Breast epithelium (tissue), 4 donors: ENCODE measurements at regions not wholly inside any gene's neighbourhood (a gene's known extent, or its start where the extent isn't known, plus 50 kb on each side); places are given as distances from the start of the nearest gene placed in this dataset.
"Not testable (repeated sequence)": the region's sequence is repeated elsewhere in the genome, so short reads cannot be mapped to it uniquely, and the experiment has no call there.

ENCODE experiments used
- DNase-seq, 2 donors: peaks; one replicate each; pipeline ENCODE4 v3.0.0-alpha.2; 2019; ENCODE audit warnings: low spot score in 2 of 2
- H3K27ac ChIP-seq, 2 donors: fragments of 200-600 bp; sonication (generic) in 1 of 2; one replicate each; pipeline ENCODE4 v1.5.1; 2016 to 2019; ENCODE audit warnings: mild to moderate bottlenecking in 1 of 2
- H3K27me3 ChIP-seq, 2 donors: fragments of 200-600 bp; sonication (generic) in 1 of 2; one replicate each; pipeline versions ENCODE4 v1.5.1 to v1.6.0; 2017 to 2019; ENCODE audit warnings: control low read depth in 1 of 2, mild to moderate bottlenecking in 1 of 2
- H3K36me3 ChIP-seq: fragments of 200-600 bp; one replicate; pipeline ENCODE4 v1.5.1; 2019
- H3K4me1 ChIP-seq, 2 donors: fragments of 200-600 bp; sonication (generic); one replicate each; pipeline ENCODE4 v1.5.1; 2016 to 2019; ENCODE audit warnings: control low read depth in 1 of 2
- H3K4me3 ChIP-seq, 3 donors: fragments of 200-600 bp; sonication (generic); 1 replicate in 2 of 3; 2 replicates in 1 of 3; pipeline ENCODE4 v1.5.1; 2016 to 2019; ENCODE audit warnings: mild to moderate bottlenecking in 3 of 3, moderate library complexity in 2 of 3
- H3K9me3 ChIP-seq, 2 donors: fragments of 200-600 bp; sonication (generic) in 1 of 2; one replicate each; pipeline ENCODE4 v1.5.1; 2016 to 2019; ENCODE audit warnings: control low read depth in 1 of 2
- POLR2A ChIP-seq: fragments of 450-650 bp; IDR thresholded peaks from one replicate; pipeline ENCODE4 v1.6.1; 2016; ENCODE audit warnings: antibody characterized with exemption, mild to moderate bottlenecking, moderate library complexity
- POLR2AphosphoS5 ChIP-seq, 3 donors: sonication (generic); formaldehyde crosslinking; IDR thresholded peaks; one replicate each; pipeline ENCODE4 v1.6.1; 2017; ENCODE audit warnings: antibody characterized with exemption in 3 of 3
- intact Hi-C: fragments of 100-400 bp; cut with DNase I; formaldehyde crosslinking; loops from one replicate; pipeline ENCODE4 v1.15.1; 2023; ENCODE audit warnings: low total_unique reads
- TF ChIP-seq, protein P1 (sequence below), 3 donors: fragments of 450-650 bp; IDR thresholded peaks; one replicate each; pipeline ENCODE4 v1.5.1; 2016 to 2017; ENCODE audit warnings: antibody characterized with exemption in 3 of 3, mild to moderate bottlenecking in 3 of 3, moderate library complexity in 3 of 3

- no peak overlapping the region for H3K4me3 ChIP-seq
- no peak for DNase-seq
- no peak for TF ChIP-seq POLR2A
- no peak for TF ChIP-seq POLR2AphosphoS5 (IDR thresholded peaks at IDR 0.05)
- TF ChIP-seq, protein P1, sequence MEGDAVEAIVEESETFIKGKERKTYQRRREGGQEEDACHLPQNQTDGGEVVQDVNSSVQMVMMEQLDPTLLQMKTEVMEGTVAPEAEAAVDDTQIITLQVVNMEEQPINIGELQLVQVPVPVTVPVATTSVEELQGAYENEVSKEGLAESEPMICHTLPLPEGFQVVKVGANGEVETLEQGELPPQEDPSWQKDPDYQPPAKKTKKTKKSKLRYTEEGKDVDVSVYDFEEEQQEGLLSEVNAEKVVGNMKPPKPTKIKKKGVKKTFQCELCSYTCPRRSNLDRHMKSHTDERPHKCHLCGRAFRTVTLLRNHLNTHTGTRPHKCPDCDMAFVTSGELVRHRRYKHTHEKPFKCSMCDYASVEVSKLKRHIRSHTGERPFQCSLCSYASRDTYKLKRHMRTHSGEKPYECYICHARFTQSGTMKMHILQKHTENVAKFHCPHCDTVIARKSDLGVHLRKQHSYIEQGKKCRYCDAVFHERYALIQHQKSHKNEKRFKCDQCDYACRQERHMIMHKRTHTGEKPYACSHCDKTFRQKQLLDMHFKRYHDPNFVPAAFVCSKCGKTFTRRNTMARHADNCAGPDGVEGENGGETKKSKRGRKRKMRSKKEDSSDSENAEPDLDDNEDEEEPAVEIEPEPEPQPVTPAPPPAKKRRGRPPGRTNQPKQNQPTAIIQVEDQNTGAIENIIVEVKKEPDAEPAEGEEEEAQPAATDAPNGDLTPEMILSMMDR (IDR thresholded peaks at IDR 0.05) = no peak
- no peaks in the 10 kb centered on the region for H3K4me1 ChIP-seq
- H3K36me3 ChIP-seq = no peaks in the 10 kb centered on the region
- intact Hi-C loops = no loop called here
- H3K27me3 ChIP-seq = no peaks in the 10 kb centered on the region
- H3K9me3 ChIP-seq = peaks cover 47 to 83% of the 10 kb centered on the region in 2 donors
- no peak overlapping the region for H3K27ac ChIP-seq
Observed at GRCh38 chr2:31696068-31696467, 115.3 kb upstream of the SRD5A2 start.

DNA sequence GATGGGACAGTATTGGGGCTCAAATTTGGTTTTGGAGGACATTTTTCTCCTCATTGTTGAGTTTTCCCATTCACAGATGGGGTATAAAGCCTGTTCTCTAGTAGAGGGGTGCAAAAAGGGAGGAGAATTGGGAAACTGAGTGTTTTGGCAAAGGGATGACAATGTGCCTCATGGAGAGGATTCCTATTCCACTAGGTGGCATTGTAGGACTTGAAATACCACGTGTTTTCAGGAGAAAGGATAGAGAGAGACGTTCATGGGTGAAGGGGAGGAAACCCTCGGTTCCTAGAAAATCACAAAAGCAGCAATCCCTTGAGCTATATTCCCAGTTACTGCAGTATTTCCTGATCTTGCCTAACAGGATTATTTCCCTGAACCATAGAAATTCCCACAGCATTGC, 113.7 kb upstream of the SRD5A2 start:
- TF ChIP-seq, protein P1 (IDR thresholded peaks at IDR 0.05) = no peak
- no peak for TF ChIP-seq POLR2AphosphoS5 (IDR thresholded peaks at IDR 0.05)
- Histone ChIP-seq H3K9me3 (peaks cover 54 to 84% of the 10 kb centered on the region in 2 donors), H3K4me3 (no peak overlapping the region), H3K4me1 (no peaks in the 10 kb centered on the region), H3K27ac (no peak overlapping the region), H3K36me3 (no peaks in the 10 kb centered on the region), H3K27me3 (no peaks in the 10 kb centered on the region)
- intact Hi-C loops = no loop called here
- no peak for DNase-seq

DNA sequence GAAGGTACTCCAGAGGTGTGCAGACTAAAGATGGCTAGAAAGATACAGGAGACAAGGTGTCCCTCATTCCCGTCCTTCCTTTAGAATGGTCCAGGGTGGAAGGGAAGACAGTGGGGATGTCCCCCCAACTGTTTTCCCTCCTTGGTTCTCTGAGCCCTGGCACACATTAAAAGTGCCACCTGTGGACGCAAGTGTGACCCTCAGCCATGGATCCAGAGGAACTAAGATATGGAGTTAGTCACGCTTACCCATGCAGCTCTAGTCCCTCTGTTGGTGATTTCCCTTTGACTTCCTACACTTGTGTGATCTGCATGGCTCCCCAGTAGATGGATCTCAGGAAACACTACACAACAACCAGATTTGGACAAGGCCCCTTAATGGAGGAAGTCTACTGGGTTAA, 113.1 kb upstream of the SRD5A2 start:
- no peak overlapping the region for H3K4me3 ChIP-seq
- TF ChIP-seq POLR2A (no peak), POLR2AphosphoS5 (IDR thresholded peaks at IDR 0.05) (no peak)
- TF ChIP-seq, protein P1 (IDR thresholded peaks at IDR 0.05) = no peak
- no peak for DNase-seq
- H3K9me3 ChIP-seq = peaks cover 54 to 87% of the 10 kb centered on the region in 2 donors
- no peaks in the 10 kb centered on the region for H3K27me3 ChIP-seq
- no peaks in the 10 kb centered on the region for H3K4me1 ChIP-seq
- no peak overlapping the region for H3K27ac ChIP-seq
- H3K36me3 ChIP-seq = no peaks in the 10 kb centered on the region
- intact Hi-C loops = no loop called here

- intact Hi-C loops = no loop called here
- Histone ChIP-seq H3K36me3 (no peaks in the 10 kb centered on the region), H3K27me3 (no peaks in the 10 kb centered on the region), H3K4me3 (no peak overlapping the region), H3K4me1 (no peaks in the 10 kb centered on the region), H3K27ac (no peak overlapping the region), H3K9me3 (peaks cover 44 to 66% of the 10 kb centered on the region in 2 donors)
- DNase-seq = no peak
- TF ChIP-seq POLR2AphosphoS5 (IDR thresholded peaks at IDR 0.05) = no peak
- TF ChIP-seq, protein P1 (IDR thresholded peaks at IDR 0.05) = no peak
- TF ChIP-seq POLR2A = no peak
Observed at GRCh38 chr2:31688282-31688681, 107.5 kb upstream of the SRD5A2 start.

- DNase-seq, H3K36me3 ChIP-seq, H3K4me1 ChIP-seq, H3K4me3 ChIP-seq, H3K27ac ChIP-seq, intact Hi-C loops, H3K27me3 ChIP-seq: not testable (repeated sequence)
- H3K9me3 ChIP-seq = peaks cover 19 to 53% of the 10 kb centered on the region in 2 donors
Observed at GRCh38 chr2:31683506-31683905, 102.8 kb upstream of the SRD5A2 start.

GRCh38 chr2:31675485-31675901, 94.8 kb upstream of the SRD5A2 start:
- Histone ChIP-seq H3K4me1 (no peaks in the 10 kb centered on the region), H3K27me3 (no peaks in the 10 kb centered on the region), H3K36me3 (no peaks in the 10 kb centered on the region), H3K27ac (no peak overlapping the region), H3K4me3 (no peak overlapping the region), H3K9me3 (peaks cover 27 to 67% of the 10 kb centered on the region in 2 donors)
- no peak for DNase-seq
- TF ChIP-seq POLR2A = no peak
- no peak for TF ChIP-seq POLR2AphosphoS5 (IDR thresholded peaks at IDR 0.05)
- TF ChIP-seq, protein P1 (IDR thresholded peaks at IDR 0.05) = no peak
- intact Hi-C loops = no loop called here
